Prostate gland (tissue), 2 donors: ENCODE measurements at regions not wholly inside any gene's neighbourhood (a gene's known extent, or its start where the extent isn't known, plus 50 kb on each side); places are given as distances from the start of the nearest gene placed in this dataset.

Experiments used
- DNase-seq: peaks from one replicate; pipeline ENCODE4 v3.0.0-alpha.2; 2019; ENCODE audit warnings: low spot score
- H3K27ac ChIP-seq, 2 donors: fragments of 200-600 bp; sonication (generic); 2 replicates each; pipeline ENCODE4 v1.5.1; 2017 to 2019
- H3K27me3 ChIP-seq: fragments of 200-600 bp; sonication (generic); replicated peaks from 2 replicates; pipeline ENCODE4 v1.5.1; 2019; ENCODE audit not compliant: insufficient read depth
- H3K36me3 ChIP-seq, 2 donors: fragments of 200-600 bp; sonication (generic); 1 replicate in 1 of 2; 2 replicates in 1 of 2; pipeline versions ENCODE4 v1.5.1 to v1.8.1; 2017 to 2019
- H3K4me1 ChIP-seq: fragments of 200-600 bp; sonication (generic); replicated peaks from 2 replicates; pipeline ENCODE4 v1.5.1; 2019
- H3K4me3 ChIP-seq, 2 donors: fragments of 200-600 bp; sonication (generic); 2 replicates each; pipeline ENCODE4 v1.5.1; 2017 to 2019
- H3K9me3 ChIP-seq: fragments of 200-600 bp; sonication (generic); 2 replicates; pipeline ENCODE4 v1.5.1; 2017
- POLR2A ChIP-seq: fragments of 450-650 bp; IDR thresholded peaks from one replicate; pipeline ENCODE4 v1.6.1; 2016; ENCODE audit warnings: antibody characterized with exemption, mild to moderate bottlenecking
- POLR2AphosphoS5 ChIP-seq: sonication (generic); formaldehyde crosslinking; IDR thresholded peaks from one replicate; pipeline ENCODE4 v1.6.1; 2017; ENCODE audit warnings: antibody characterized with exemption
- WGBS: methylation state at CpG from one replicate; pipeline ENCODE4 v1.1.5; 2018; 5-methylcytosine and 5-hydroxymethylcytosine counted together
- intact Hi-C: fragments of 100-400 bp; cut with DNase I; formaldehyde crosslinking; loops from one replicate; pipeline ENCODE4 v1.14.2; 2022
- TF ChIP-seq, protein P1 (sequence below), 4 experiments: fragments of 200-600 bp in 2 of 4; fragments of 450-650 bp in 2 of 4; sonication (generic) in 2 of 4; IDR thresholded peaks; 1 replicate in 3 of 4; 2 replicates in 1 of 4; pipeline ENCODE4 v1.5.1; 2016 to 2019; ENCODE audit warnings: antibody characterized with exemption in 4 of 4, mild to moderate bottlenecking in 2 of 4, moderate library complexity in 2 of 4

DNA sequence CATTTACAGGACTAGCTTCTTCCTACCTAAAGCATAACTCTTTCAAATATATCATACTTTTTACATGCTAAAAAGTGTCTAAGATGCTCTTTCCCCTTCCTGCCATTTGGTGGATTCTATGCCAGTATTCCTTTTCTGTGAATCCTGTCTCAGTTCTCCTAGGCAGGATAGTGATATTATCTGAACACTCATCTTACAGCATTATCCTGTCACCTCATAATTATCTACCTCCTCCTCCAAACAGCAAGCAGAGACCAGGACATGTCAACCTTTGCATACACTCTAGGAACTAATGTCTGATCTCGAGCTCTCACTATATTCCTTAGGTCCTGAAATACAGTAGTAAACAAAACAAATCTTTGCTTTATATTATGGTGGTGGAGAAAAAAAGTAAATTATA lies 275.5 kb downstream of the FAM181B start:
- intact Hi-C loops: no loop called here
- H3K4me1 ChIP-seq: no peaks in the 10 kb centered on the region
- no peaks in the 10 kb centered on the region for H3K9me3 ChIP-seq
- H3K27me3 ChIP-seq: no peaks in the 10 kb centered on the region
- TF ChIP-seq, protein P1, sequence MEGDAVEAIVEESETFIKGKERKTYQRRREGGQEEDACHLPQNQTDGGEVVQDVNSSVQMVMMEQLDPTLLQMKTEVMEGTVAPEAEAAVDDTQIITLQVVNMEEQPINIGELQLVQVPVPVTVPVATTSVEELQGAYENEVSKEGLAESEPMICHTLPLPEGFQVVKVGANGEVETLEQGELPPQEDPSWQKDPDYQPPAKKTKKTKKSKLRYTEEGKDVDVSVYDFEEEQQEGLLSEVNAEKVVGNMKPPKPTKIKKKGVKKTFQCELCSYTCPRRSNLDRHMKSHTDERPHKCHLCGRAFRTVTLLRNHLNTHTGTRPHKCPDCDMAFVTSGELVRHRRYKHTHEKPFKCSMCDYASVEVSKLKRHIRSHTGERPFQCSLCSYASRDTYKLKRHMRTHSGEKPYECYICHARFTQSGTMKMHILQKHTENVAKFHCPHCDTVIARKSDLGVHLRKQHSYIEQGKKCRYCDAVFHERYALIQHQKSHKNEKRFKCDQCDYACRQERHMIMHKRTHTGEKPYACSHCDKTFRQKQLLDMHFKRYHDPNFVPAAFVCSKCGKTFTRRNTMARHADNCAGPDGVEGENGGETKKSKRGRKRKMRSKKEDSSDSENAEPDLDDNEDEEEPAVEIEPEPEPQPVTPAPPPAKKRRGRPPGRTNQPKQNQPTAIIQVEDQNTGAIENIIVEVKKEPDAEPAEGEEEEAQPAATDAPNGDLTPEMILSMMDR (IDR thresholded peaks at IDR 0.05): no peak
- TF ChIP-seq POLR2A (no peak), POLR2AphosphoS5 (no peak)
- WGBS: 60% methylated on average over 1 of the region's 1 CpG
- H3K4me3 ChIP-seq: no peak overlapping the region
- H3K36me3 ChIP-seq: no peaks in the 10 kb centered on the region
- DNase-seq: no peak
- no peak overlapping the region for H3K27ac ChIP-seq

DNA sequence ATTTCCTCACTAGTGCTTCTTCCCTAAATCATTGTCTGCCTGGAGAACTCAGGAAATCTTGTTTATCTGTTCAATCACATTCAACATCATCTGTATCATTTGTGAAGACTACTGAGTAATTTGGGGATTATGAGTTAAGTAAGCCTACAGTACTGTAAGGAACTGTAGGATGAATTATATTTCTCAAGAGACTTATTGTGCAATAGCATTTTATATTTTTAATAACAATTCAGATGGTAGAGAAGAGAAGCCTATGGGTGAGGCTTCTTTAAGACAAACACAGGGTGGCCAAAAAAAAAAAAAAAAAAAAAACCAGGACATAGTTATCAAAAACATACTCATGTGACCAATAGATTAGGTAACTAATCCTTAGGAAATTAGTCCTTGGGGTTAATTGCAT lies 282.7 kb downstream of the FAM181B start:
- Histone ChIP-seq H3K27me3 (no peaks in the 10 kb centered on the region), H3K4me3 (no peak overlapping the region), H3K4me1 (no peaks in the 10 kb centered on the region), H3K27ac (no peak overlapping the region), H3K9me3 (no peaks in the 10 kb centered on the region), H3K36me3 (no peaks in the 10 kb centered on the region)
- TF ChIP-seq POLR2A (no peak), POLR2AphosphoS5 (no peak)
- TF ChIP-seq, protein P1 (IDR thresholded peaks at IDR 0.05): no peak
- intact Hi-C loops: no loop called here
- no peak for DNase-seq

DNA sequence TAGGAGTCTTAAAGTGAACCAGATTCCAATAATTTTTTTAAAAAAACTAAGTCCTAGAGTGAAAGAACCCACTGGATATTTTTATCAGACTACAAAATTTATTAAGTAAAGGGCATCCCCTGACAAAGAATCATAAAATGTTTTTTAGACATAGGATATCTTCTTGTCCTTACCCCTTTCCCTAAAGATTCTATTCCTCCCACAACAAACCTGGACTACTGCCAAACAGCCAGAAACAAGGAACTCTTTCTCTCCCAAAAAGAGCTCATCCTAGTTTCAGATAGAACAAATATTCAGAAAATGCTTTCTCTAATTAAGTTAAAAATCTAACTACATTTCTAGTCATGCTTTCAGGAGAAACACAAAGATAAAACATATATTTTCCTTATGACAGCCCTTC lies 327.1 kb downstream of the FAM181B start:
- no peaks in the 10 kb centered on the region for H3K9me3 ChIP-seq
- H3K27ac ChIP-seq: no peak overlapping the region
- no peak overlapping the region for H3K4me3 ChIP-seq
- TF ChIP-seq, protein P1 (IDR thresholded peaks at IDR 0.05): no peak
- TF ChIP-seq POLR2AphosphoS5 (no peak), POLR2A (no peak)
- intact Hi-C loops: no loop called here
- no peaks in the 10 kb centered on the region for H3K4me1 ChIP-seq
- H3K27me3 ChIP-seq: no peaks in the 10 kb centered on the region
- DNase-seq: no peak
- H3K36me3 ChIP-seq: no peaks in the 10 kb centered on the region

DNA sequence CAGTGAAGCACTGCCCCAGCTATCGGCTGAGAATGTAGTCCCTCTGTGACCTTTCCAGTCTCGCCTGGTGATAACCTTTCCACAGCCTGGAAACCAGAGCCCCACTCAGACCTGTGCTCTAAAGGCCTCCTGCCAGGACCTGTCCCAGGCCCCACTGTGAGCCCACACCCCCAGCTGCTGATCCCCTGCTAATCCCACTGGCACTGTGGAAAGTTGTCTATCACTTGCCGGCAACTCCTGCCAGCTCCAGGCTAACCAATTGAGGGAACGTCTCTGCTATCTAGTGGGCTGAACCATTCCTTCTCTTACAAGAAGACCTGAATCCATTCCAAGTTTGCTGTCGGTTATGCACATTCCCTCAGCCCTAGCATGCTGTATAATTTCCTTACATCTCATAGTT lies 328.2 kb downstream of the FAM181B start:
- WGBS: 64% methylated on average over 5 of the region's 5 CpGs

DNA sequence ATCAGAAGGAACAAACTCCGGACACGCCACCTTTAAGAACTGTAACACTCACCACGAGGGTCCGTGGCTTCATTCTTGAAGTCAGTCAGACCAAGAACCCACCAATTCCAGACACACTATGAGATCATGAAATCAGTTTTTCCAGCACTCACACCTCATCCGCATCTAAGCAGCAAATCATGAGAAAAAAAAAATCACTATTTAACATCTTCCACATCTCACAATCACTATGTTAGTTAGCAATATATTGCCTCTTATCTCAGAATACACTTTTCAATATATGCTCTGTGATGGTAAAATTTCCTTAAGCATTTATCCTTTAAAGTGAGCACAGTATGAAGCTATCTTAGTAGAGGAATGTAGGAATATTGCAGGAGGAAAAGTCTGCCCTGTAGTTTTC lies 328.7 kb downstream of the FAM181B start:
- Histone ChIP-seq H3K4me1 (no peaks in the 10 kb centered on the region), H3K36me3 (no peaks in the 10 kb centered on the region), H3K9me3 (no peaks in the 10 kb centered on the region), H3K4me3 (no peak overlapping the region), H3K27ac (no peak overlapping the region), H3K27me3 (no peaks in the 10 kb centered on the region)
- TF ChIP-seq, protein P1 (IDR thresholded peaks at IDR 0.05): no peak
- TF ChIP-seq POLR2A (no peak), POLR2AphosphoS5 (no peak)
- intact Hi-C loops: no loop called here
- WGBS: 97% methylated on average over 5 of the region's 5 CpGs
- DNase-seq: no peak

More for the DNA sequence above, 328.2 kb downstream of the FAM181B start:
- Histone ChIP-seq H3K4me3 (no peak overlapping the region), H3K9me3 (no peaks in the 10 kb centered on the region), H3K4me1 (no peaks in the 10 kb centered on the region), H3K36me3 (no peaks in the 10 kb centered on the region), H3K27ac (no peak overlapping the region), H3K27me3 (no peaks in the 10 kb centered on the region)
- intact Hi-C loops: no loop called here
- no peak for TF ChIP-seq POLR2A
- TF ChIP-seq, protein P1 (IDR thresholded peaks at IDR 0.05): no peak
- DNase-seq: no peak
